ENCODE measurements at regions not wholly inside any gene's neighbourhood (a gene's known extent, or its start where the extent isn't known, plus 50 kb on each side); places are given as distances from the start of the nearest gene placed in this dataset.
A peak's percentile ranks its signal among the peaks of the same experiment; 100 is the strongest.

DNA sequence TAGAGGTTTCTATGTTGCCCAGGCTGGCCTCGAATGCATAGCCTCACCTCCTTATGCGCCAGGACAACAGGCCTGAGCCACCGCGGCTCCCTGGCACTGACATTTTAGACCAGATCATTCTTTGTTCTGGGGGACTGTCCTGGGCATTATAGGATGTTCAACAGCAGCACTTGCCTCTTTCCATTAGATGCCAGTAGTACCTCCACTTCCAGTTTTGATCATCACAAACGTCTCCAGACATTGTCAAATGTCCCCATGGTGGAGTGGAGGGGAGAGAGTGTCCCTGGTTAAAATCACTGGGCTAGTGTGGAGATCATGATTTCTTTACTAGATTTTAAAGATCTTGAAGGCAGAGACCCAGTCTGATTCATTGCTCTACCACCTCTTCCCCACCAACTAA, 125.2 kb upstream of the MKLN1 start:
- no peak overlapping the region for H2AFZ ChIP-seq (ENCODE audit: low read depth, low read length)
- H2BK15ac ChIP-seq (ENCODE audit: low read depth, poor library complexity, severe bottlenecking): no peak overlapping the region
- H4K8ac ChIP-seq (ENCODE audit: low read length): no peak overlapping the region
- H3K18ac ChIP-seq (ENCODE audit: low read depth in 1 of 2, low read length in 2 of 2): no peak overlapping the region
- peaks cover 2% of the 10 kb centered on the region for H3K4me1 ChIP-seq (ENCODE audit: control insufficient read depth, insufficient read depth, low read depth, low read length)
- H4K91ac ChIP-seq (ENCODE audit: low read length): no peak overlapping the region
- H3K27ac ChIP-seq (ENCODE audit: low read length, poor library complexity, severe bottlenecking): no peak overlapping the region
- DNase-seq: no peak
- H2BK120ac ChIP-seq (ENCODE audit: low read depth, low read length): no peak overlapping the region
- H3K9me3 ChIP-seq (ENCODE audit: control insufficient read depth, low read length): no peaks in the 10 kb centered on the region
- H3K4me3 ChIP-seq (ENCODE audit: insufficient read depth in 1 of 2, low read depth in 1 of 2, low read length in 2 of 2): no peak overlapping the region
- H3K27me3 ChIP-seq (ENCODE audit: control insufficient read depth in 1 of 2, insufficient read depth in 1 of 2, low read length in 2 of 2): no peaks in the 10 kb centered on the region
- H2AK5ac ChIP-seq (ENCODE audit: low read length, severe bottlenecking): no peak overlapping the region
- H3K14ac ChIP-seq (ENCODE audit: low read length in 2 of 2): no peak overlapping the region
- H3K4me2 ChIP-seq (ENCODE audit: low read length, poor library complexity, severe bottlenecking): no peak overlapping the region
- WGBS: 93% methylated on average over 4 of the region's 5 CpGs
- H3K23ac ChIP-seq (ENCODE audit: low read length in 2 of 2): no peak overlapping the region
- H2BK12ac ChIP-seq (ENCODE audit: low read length in 2 of 2): no peak overlapping the region
- H2BK5ac ChIP-seq (ENCODE audit: low read depth, low read length, poor library complexity, severe bottlenecking): no peak overlapping the region
- H3K79me1 ChIP-seq (replicated peaks; ENCODE audit: low read length, poor library complexity, severe bottlenecking): no peaks in the 10 kb centered on the region
- H3K4ac ChIP-seq (ENCODE audit: low read depth in 1 of 2, low read length in 2 of 2): no peak overlapping the region
- no peaks in the 10 kb centered on the region for H3K36me3 ChIP-seq (ENCODE audit: control insufficient read depth in 1 of 2, insufficient read depth in 2 of 2, low read depth in 1 of 2, low read length in 2 of 2)
- H3K9ac ChIP-seq (ENCODE audit: low read length): peak overlapping the region; percentile 71

DNA sequence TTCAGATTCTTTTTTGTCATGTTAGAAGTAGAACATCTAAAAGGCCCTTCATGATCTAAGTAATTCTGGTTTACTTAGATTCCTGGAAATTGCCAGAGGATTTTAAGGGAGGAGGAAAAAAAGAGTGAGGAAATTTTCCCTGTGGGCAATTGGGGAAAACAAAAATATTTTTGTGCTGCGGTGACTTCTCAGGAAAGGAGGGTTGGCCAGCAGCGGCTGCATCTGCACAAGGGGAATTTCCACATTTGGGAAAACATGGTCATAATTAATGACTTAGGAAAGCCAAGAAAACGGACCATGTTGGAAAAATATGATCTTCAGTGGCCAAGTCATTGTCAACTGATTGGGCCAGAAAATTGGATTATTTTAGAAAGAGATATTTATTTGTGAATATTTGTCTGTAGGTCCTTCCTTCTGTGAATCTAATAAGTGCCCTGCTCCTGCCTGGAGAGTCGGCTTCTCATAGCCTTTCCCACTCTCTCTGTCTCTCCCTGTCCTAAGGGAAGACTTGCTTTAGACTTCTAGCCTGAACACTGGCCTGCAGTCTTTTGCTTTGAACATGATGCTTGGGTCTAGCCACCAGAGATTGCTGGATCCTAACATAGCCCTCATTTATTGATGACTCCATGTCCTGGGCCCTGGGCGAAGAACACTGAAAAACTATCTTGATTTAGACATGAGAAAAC, 124.2 kb upstream of the MKLN1 start:
- Histone ChIP-seq H3K27me3 (ENCODE audit: control insufficient read depth in 1 of 2, insufficient read depth in 1 of 2, low read length in 2 of 2) (no peaks in the 10 kb centered on the region), H3K79me1 (replicated peaks; ENCODE audit: low read length, poor library complexity, severe bottlenecking) (no peaks in the 10 kb centered on the region), H4K91ac (ENCODE audit: low read length) (no peak overlapping the region), H3K27ac (ENCODE audit: low read length, poor library complexity, severe bottlenecking) (no peak overlapping the region), H3K4ac (ENCODE audit: low read depth in 1 of 2, low read length in 2 of 2) (no peak overlapping the region), H3K23ac (ENCODE audit: low read length in 2 of 2) (no peak overlapping the region), H3K14ac (ENCODE audit: low read length in 2 of 2) (no peak overlapping the region), H2BK12ac (ENCODE audit: low read length in 2 of 2) (no peak overlapping the region), H2BK15ac (ENCODE audit: low read depth, poor library complexity, severe bottlenecking) (no peak overlapping the region), H3K9ac (ENCODE audit: low read length) (peak overlapping the region; percentile 71), H3K4me3 (ENCODE audit: insufficient read depth in 1 of 2, low read depth in 1 of 2, low read length in 2 of 2) (no peak overlapping the region), H2BK120ac (ENCODE audit: low read depth, low read length) (no peak overlapping the region), H3K4me2 (ENCODE audit: low read length, poor library complexity, severe bottlenecking) (no peak overlapping the region), H2AK5ac (ENCODE audit: low read length, severe bottlenecking) (no peak overlapping the region), H4K8ac (ENCODE audit: low read length) (no peak overlapping the region), H3K4me1 (ENCODE audit: control insufficient read depth, insufficient read depth, low read depth, low read length) (no peaks in the 10 kb centered on the region), H3K36me3 (ENCODE audit: control insufficient read depth in 1 of 2, insufficient read depth in 2 of 2, low read depth in 1 of 2, low read length in 2 of 2) (no peaks in the 10 kb centered on the region), H3K18ac (ENCODE audit: low read depth in 1 of 2, low read length in 2 of 2) (no peak overlapping the region), H2BK5ac (ENCODE audit: low read depth, low read length, poor library complexity, severe bottlenecking) (no peak overlapping the region), H3K9me3 (ENCODE audit: control insufficient read depth, low read length) (no peaks in the 10 kb centered on the region), H2AFZ (ENCODE audit: low read depth, low read length) (no peak overlapping the region)
- DNase-seq: no peak
- WGBS: 90% methylated on average over 5 of the region's 5 CpGs

DNA sequence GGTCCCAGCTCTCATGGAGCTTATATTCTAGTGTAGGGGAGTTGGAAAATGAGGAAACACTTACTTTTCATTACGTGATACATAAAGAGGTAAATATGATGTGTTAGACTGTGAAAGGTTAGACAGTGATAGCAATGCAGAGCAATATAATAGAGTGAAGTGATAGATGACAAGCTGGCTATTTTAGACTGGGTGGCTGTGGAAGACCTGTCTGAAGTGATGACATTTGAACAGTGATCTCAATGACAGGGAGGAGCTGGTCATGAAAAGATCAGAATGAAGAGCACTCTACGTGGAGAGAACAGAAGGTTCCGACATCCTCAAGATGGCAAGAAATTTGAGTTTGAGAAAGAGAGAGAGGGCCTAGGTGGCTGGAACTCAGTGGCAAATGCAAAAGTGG, 118.9 kb upstream of the MKLN1 start:
- Histone ChIP-seq H3K79me1 (replicated peaks; ENCODE audit: low read length, poor library complexity, severe bottlenecking) (no peaks in the 10 kb centered on the region), H3K18ac (ENCODE audit: low read depth in 1 of 2, low read length in 2 of 2) (no peak overlapping the region), H2BK15ac (ENCODE audit: low read depth, poor library complexity, severe bottlenecking) (no peak overlapping the region), H3K27me3 (ENCODE audit: control insufficient read depth in 1 of 2, insufficient read depth in 1 of 2, low read length in 2 of 2) (no peaks in the 10 kb centered on the region), H2AFZ (ENCODE audit: low read depth, low read length) (no peak overlapping the region), H3K23ac (ENCODE audit: low read length in 2 of 2) (no peak overlapping the region), H3K9me3 (ENCODE audit: control insufficient read depth, low read length) (no peaks in the 10 kb centered on the region), H2BK12ac (ENCODE audit: low read length in 2 of 2) (no peak overlapping the region), H3K4me1 (ENCODE audit: control insufficient read depth, insufficient read depth, low read depth, low read length) (no peaks in the 10 kb centered on the region), H3K9ac (ENCODE audit: low read length) (no peak overlapping the region), H3K14ac (ENCODE audit: low read length in 2 of 2) (no peak overlapping the region), H4K91ac (ENCODE audit: low read length) (no peak overlapping the region), H4K8ac (ENCODE audit: low read length) (no peak overlapping the region), H3K4me2 (ENCODE audit: low read length, poor library complexity, severe bottlenecking) (no peak overlapping the region), H3K4ac (ENCODE audit: low read depth in 1 of 2, low read length in 2 of 2) (no peak overlapping the region), H3K4me3 (ENCODE audit: insufficient read depth in 1 of 2, low read depth in 1 of 2, low read length in 2 of 2) (no peak overlapping the region), H2AK5ac (ENCODE audit: low read length, severe bottlenecking) (no peak overlapping the region), H3K36me3 (ENCODE audit: control insufficient read depth in 1 of 2, insufficient read depth in 2 of 2, low read depth in 1 of 2, low read length in 2 of 2) (no peaks in the 10 kb centered on the region), H2BK120ac (ENCODE audit: low read depth, low read length) (no peak overlapping the region), H3K27ac (ENCODE audit: low read length, poor library complexity, severe bottlenecking) (no peak overlapping the region), H2BK5ac (ENCODE audit: low read depth, low read length, poor library complexity, severe bottlenecking) (no peak overlapping the region)
- DNase-seq: no peak
- 64% methylated on average over 3 of the region's 3 CpGs for WGBS

DNA sequence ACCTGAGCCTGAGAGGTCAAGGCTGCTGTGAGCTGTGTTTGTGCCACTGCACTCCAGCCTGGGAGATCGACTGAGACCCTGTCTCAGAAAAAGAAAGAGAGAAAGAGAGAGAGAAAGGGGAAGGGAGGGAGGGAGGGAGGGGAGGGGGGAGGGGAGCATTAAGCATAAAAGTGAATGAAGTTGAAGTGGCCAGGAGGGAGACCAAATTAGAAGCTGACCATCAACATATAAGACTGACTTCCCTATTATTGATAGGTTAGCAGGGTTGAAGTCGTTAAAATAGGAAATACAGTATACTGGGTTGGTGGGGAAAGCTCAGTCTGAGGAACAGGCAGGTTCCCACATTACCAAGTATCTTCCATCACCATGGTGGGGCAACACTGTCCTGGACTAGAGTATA, 117.1 kb upstream of the MKLN1 start:
- no peak overlapping the region for H3K4ac ChIP-seq (ENCODE audit: low read depth in 1 of 2, low read length in 2 of 2)

More for the DNA sequence above, 117.1 kb upstream of the MKLN1 start:
- Histone ChIP-seq H2BK5ac (ENCODE audit: low read depth, low read length, poor library complexity, severe bottlenecking) (no peak overlapping the region), H3K14ac (ENCODE audit: low read length in 2 of 2) (no peak overlapping the region), H3K27me3 (ENCODE audit: control insufficient read depth in 1 of 2, insufficient read depth in 1 of 2, low read length in 2 of 2) (no peaks in the 10 kb centered on the region), H3K9ac (ENCODE audit: low read length) (no peak overlapping the region), H2AK5ac (ENCODE audit: low read length, severe bottlenecking) (no peak overlapping the region), H3K36me3 (ENCODE audit: control insufficient read depth in 1 of 2, insufficient read depth in 2 of 2, low read depth in 1 of 2, low read length in 2 of 2) (no peaks in the 10 kb centered on the region), H2BK15ac (ENCODE audit: low read depth, poor library complexity, severe bottlenecking) (no peak overlapping the region), H3K4me2 (ENCODE audit: low read length, poor library complexity, severe bottlenecking) (no peak overlapping the region), H2BK12ac (ENCODE audit: low read length in 2 of 2) (no peak overlapping the region), H2AFZ (ENCODE audit: low read depth, low read length) (no peak overlapping the region), H4K8ac (ENCODE audit: low read length) (no peak overlapping the region), H3K4me3 (ENCODE audit: insufficient read depth in 1 of 2, low read depth in 1 of 2, low read length in 2 of 2) (no peak overlapping the region), H3K4me1 (ENCODE audit: control insufficient read depth, insufficient read depth, low read depth, low read length) (no peaks in the 10 kb centered on the region), H3K9me3 (ENCODE audit: control insufficient read depth, low read length) (no peaks in the 10 kb centered on the region), H3K18ac (ENCODE audit: low read depth in 1 of 2, low read length in 2 of 2) (no peak overlapping the region), H2BK120ac (ENCODE audit: low read depth, low read length) (no peak overlapping the region), H4K91ac (ENCODE audit: low read length) (no peak overlapping the region), H3K27ac (ENCODE audit: low read length, poor library complexity, severe bottlenecking) (no peak overlapping the region), H3K79me1 (replicated peaks; ENCODE audit: low read length, poor library complexity, severe bottlenecking) (no peaks in the 10 kb centered on the region), H3K23ac (ENCODE audit: low read length in 2 of 2) (no peak overlapping the region)
- DNase-seq: no peak
- no CpG with 5 or more reads among the region's 2 CpGs for WGBS

Data from mesenchymal stem cell (in vitro differentiated cells and primary cell).